Pancreas (tissue), 10 donors: ENCODE measurements at regions not wholly inside any gene's neighbourhood (a gene's known extent, or its start where the extent isn't known, plus 50 kb on each side); places are given as distances from the start of the nearest gene placed in this dataset.

Source experiments
- ATAC-seq, 4 donors: fragments of 200-7000 bp; cut with Tn5 transposase; one replicate each; pipeline versions ENCODE4 v1.8.0 to v1.9.1; 2020; ENCODE audit warnings: mild to moderate bottlenecking in 4 of 4, moderate library complexity in 4 of 4
- DNase-seq, 6 donors: peaks; one replicate each; pipeline ENCODE4 v3.0.0-alpha.2; 2020
- FAIRE-seq: peaks from 2 replicates; lab custom pipeline; 2012; peaks lifted over from hg19 to GRCh38; lab: Jason Lieb, UNC
- H3K27ac ChIP-seq, 4 donors: fragments of 200-600 bp; sonication (generic); 1 replicate in 3 of 4; 2 replicates in 1 of 4; pipeline versions ENCODE4 v1.5.0 to v1.8.0; 2020
- H3K27me3 ChIP-seq, 4 donors: fragments of 200-600 bp; one replicate each; pipeline ENCODE4 v1.8.0; 2021
- H3K36me3 ChIP-seq, 3 donors: fragments of 200-600 bp; sonication (generic) in 1 of 3; one replicate each; pipeline versions ENCODE4 v1.5.0 to v1.8.0; 2020 to 2021
- H3K4me1 ChIP-seq, 3 donors: fragments of 200-600 bp; one replicate each; pipeline ENCODE4 v1.8.0; 2021
- H3K4me3 ChIP-seq, 4 donors: fragments of 200-600 bp; sonication (generic) in 2 of 4; one replicate each; pipeline versions ENCODE4 v1.5.0 to v1.8.0; 2020 to 2021
- H3K9me3 ChIP-seq, 4 donors: fragments of 200-600 bp; one replicate each; pipeline ENCODE4 v1.8.0; 2021
- CTCF ChIP-seq, 4 donors: fragments of 200-600 bp; sonication (generic) in 3 of 4; IDR thresholded peaks; one replicate each; pipeline versions ENCODE4 v1.5.0 to v1.8.0; 2021; ENCODE audit warnings: antibody characterized with exemption in 4 of 4
- WGBS, 2 donors: extraction: QIAGEN DNeasy Blood & Tissue Kit; methylation state at CpG; one replicate each; pipeline ENCODE4 v1.1.7; 2013; 5-methylcytosine and 5-hydroxymethylcytosine counted together
- intact Hi-C, 3 donors: fragments of 100-400 bp; cut with DNase I; formaldehyde crosslinking; loops; one replicate each; pipeline versions ENCODE4 v1.11.1 to v1.14.2; 2022
- donor health status: healthy with polysubstance abuse.
- donor health status: DM: no; HTN: no; CAD: no; lungs with moderate emphysema.
- donor health status: DM: no; HTN: no; CAD: no.
- donor health status: control.
- donor health status: control.
- donor health status: Bipolar disorder and iron deficiency.
- donor health status: DM: yes; HTN: yes; CAD: no.
- donor health status: DM: no; HTN: no; CAD: no.
- donor health status: DM: no; HTN: no; CAD: no.
- donor health status: DM: yes; HTN: yes; CAD: no.

GRCh38 chr6:15930207-15930606 lies 198.7 kb upstream of the MYLIP start:
- Histone ChIP-seq H3K27ac (no peak overlapping the region), H3K4me1 (no peaks in the 10 kb centered on the region), H3K27me3 (no peaks in the 10 kb centered on the region), H3K4me3 (no peak overlapping the region), H3K36me3 (no peaks in the 10 kb centered on the region), H3K9me3 (no peaks in the 10 kb centered on the region)
- FAIRE-seq (no peak), DNase-seq (no peak), ATAC-seq (no peak)
- intact Hi-C loops, result no loop called here
- WGBS, 2 donors, result 77 to 82% methylated on average over 3 of the region's 3 CpGs
- no peak for TF ChIP-seq CTCF (IDR thresholded peaks at IDR 0.05)

DNA sequence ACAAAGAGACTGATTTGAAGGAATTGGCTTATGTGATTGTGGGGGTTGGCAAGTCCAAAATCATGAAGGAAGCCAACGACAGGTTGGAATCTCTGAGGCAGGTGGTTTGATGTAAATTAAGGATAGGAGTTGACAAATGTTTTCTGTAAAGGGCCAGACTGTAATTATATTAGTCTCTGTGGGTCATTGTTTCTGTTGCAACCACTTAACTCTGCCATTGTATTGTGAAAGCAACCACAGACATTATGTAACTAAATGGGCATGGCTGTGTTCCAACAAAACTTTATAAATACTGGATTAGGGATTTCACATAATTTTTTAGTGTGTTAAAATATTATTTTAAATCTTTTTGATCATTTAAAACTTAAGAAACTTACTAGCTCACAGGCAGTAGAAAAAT lies 199.2 kb upstream of the MYLIP start:
- FAIRE-seq, result no peak
- TF ChIP-seq CTCF (IDR thresholded peaks at IDR 0.05), result no peak
- Histone ChIP-seq H3K36me3 (no peaks in the 10 kb centered on the region), H3K9me3 (no peaks in the 10 kb centered on the region), H3K4me3 (no peak overlapping the region), H3K4me1 (no peaks in the 10 kb centered on the region), H3K27ac (no peak overlapping the region), H3K27me3 (no peaks in the 10 kb centered on the region)
- DNase-seq, result no peak
- intact Hi-C loops, result no loop called here
- 48 to 57% methylated on average over 1 of the region's 1 CpG for WGBS, 2 donors
- ATAC-seq, result no peak

DNA sequence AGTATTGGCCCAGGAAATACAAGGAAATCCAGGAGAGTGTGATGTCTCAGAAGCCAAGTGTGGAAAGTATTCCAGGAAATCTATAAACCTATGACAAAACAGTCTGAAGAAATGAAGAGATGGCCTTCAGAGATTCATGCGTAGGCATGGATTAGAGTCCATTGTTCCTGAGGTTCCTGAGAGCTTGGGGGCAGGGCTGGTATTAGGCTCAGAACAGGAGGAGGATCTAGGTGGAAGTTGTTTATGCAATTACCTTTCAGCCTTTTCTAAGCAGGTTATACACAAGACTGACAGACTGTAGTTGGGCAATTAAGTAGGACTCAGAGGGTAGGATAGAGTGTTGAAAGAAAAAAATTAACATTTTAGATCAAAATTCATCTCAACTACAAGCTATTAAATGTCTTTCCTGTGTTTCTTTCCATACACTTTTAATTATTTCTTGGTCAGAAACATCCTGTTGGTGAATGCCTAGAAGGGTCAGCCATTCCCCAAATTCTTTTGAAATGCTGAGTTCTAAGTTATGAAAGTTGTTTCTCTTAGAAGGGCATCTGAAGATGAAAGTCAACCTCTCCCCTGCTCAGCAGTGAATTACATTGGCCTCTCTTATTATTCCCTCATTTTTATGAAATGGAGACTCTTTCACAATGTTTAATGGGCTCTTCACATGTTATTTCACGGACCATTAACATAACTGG lies 201.2 kb upstream of the MYLIP start:
- 70 to 76% methylated on average over 2 of the region's 2 CpGs for WGBS, 2 donors
- H3K9me3 ChIP-seq, result no peaks in the 10 kb centered on the region
- no peaks in the 10 kb centered on the region for H3K36me3 ChIP-seq
- no peaks in the 10 kb centered on the region for H3K27me3 ChIP-seq
- ATAC-seq (no peak), DNase-seq (no peak), FAIRE-seq (no peak)
- no peaks in the 10 kb centered on the region for H3K4me1 ChIP-seq
- no peak for TF ChIP-seq CTCF (IDR thresholded peaks at IDR 0.05)
- no peak overlapping the region for H3K27ac ChIP-seq
- intact Hi-C loops, result no loop called here
- no peak overlapping the region for H3K4me3 ChIP-seq

GRCh38 chr6:15926256-15926655 lies 202.6 kb upstream of the MYLIP start:
- no peak for ATAC-seq
- FAIRE-seq, result no peak
- TF ChIP-seq CTCF (IDR thresholded peaks at IDR 0.05), result no peak
- Histone ChIP-seq H3K4me1 (no peaks in the 10 kb centered on the region), H3K27me3 (no peaks in the 10 kb centered on the region), H3K9me3 (no peaks in the 10 kb centered on the region), H3K36me3 (no peaks in the 10 kb centered on the region), H3K4me3 (no peak overlapping the region), H3K27ac (no peak overlapping the region)
- no peak for DNase-seq
- WGBS, 2 donors, result 81% methylated on average over 3 of the region's 3 CpGs
- intact Hi-C loops, result no loop called here

GRCh38 chr6:15924893-15925292 lies 204.0 kb upstream of the MYLIP start:
- intact Hi-C loops, result no loop called here
- no peak for FAIRE-seq

More at GRCh38 chr6:15924893-15925292, 204.0 kb upstream of the MYLIP start:
- H3K4me1 ChIP-seq, result no peaks in the 10 kb centered on the region
- ATAC-seq (no peak), DNase-seq (no peak)
- no peaks in the 10 kb centered on the region for H3K27me3 ChIP-seq
- H3K4me3 ChIP-seq, result no peak overlapping the region
- no peaks in the 10 kb centered on the region for H3K36me3 ChIP-seq
- no peak overlapping the region for H3K27ac ChIP-seq
- TF ChIP-seq CTCF (IDR thresholded peaks at IDR 0.05), result no peak
- H3K9me3 ChIP-seq, result no peaks in the 10 kb centered on the region
